ENCODE measurements at regions not wholly inside any gene's neighbourhood (a gene's known extent, or its start where the extent isn't known, plus 50 kb on each side); places are given as distances from the start of the nearest gene placed in this dataset.

- Mint-ChIP-seq H3K9me3 (peaks cover 16% of the 10 kb centered on the region), H3K4me3 (no peak overlapping the region), H3K4me1 (no peaks in the 10 kb centered on the region), H3K36me3 (ENCODE audit: low read depth) (peaks cover 3% of the 10 kb centered on the region), H3K27ac (no peak overlapping the region), H3K27me3 (no peaks in the 10 kb centered on the region)
- no peak for ATAC-seq
- no peak for DNase-seq
Measured at GRCh38 chr12:34287437-34287836, 265.1 kb downstream of the ALG10 start.

GRCh38 chr12:34287986-34288962 lies 266.0 kb downstream of the ALG10 start:
- H3K27ac Mint-ChIP-seq: no peak overlapping the region
- no peak for DNase-seq
- H3K36me3 Mint-ChIP-seq (ENCODE audit: low read depth): peaks cover 3% of the 10 kb centered on the region

GRCh38 chr12:34288963-34289345 lies 266.7 kb downstream of the ALG10 start:
- DNase-seq: no peak
- Mint-ChIP-seq H3K27ac (no peak overlapping the region), H3K4me3 (no peak overlapping the region), H3K36me3 (ENCODE audit: low read depth) (peaks cover 3% of the 10 kb centered on the region), H3K4me1 (no peaks in the 10 kb centered on the region), H3K27me3 (no peaks in the 10 kb centered on the region), H3K9me3 (peaks cover 15% of the 10 kb centered on the region)
- no peak for ATAC-seq

More at GRCh38 chr12:34287986-34288962, 266.0 kb downstream of the ALG10 start:
- Mint-ChIP-seq H3K9me3 (peaks cover 14% of the 10 kb centered on the region), H3K27me3 (no peaks in the 10 kb centered on the region), H3K4me3 (no peak overlapping the region), H3K4me1 (no peaks in the 10 kb centered on the region)
- no peak for ATAC-seq

GRCh38 chr12:34289431-34290380 lies 267.4 kb downstream of the ALG10 start:
- ATAC-seq: no peak
- no peaks in the 10 kb centered on the region for H3K4me1 Mint-ChIP-seq
- DNase-seq: no peak
- H3K4me3 Mint-ChIP-seq: no peak overlapping the region
- H3K9me3 Mint-ChIP-seq: peaks cover 9% of the 10 kb centered on the region
- no peak overlapping the region for H3K27ac Mint-ChIP-seq
- H3K27me3 Mint-ChIP-seq: no peaks in the 10 kb centered on the region
- H3K36me3 Mint-ChIP-seq (ENCODE audit: low read depth): peaks cover 3% of the 10 kb centered on the region

GRCh38 chr12:34290381-34290995 lies 268.2 kb downstream of the ALG10 start:
- no peak overlapping the region for H3K4me3 Mint-ChIP-seq
- no peaks in the 10 kb centered on the region for H3K4me1 Mint-ChIP-seq
- H3K36me3 Mint-ChIP-seq (ENCODE audit: low read depth): peaks cover 3% of the 10 kb centered on the region
- DNase-seq: no peak
- H3K27me3 Mint-ChIP-seq: no peaks in the 10 kb centered on the region
- peaks cover 9% of the 10 kb centered on the region for H3K9me3 Mint-ChIP-seq
- no peak overlapping the region for H3K27ac Mint-ChIP-seq
- no peak for ATAC-seq

- Mint-ChIP-seq H3K27ac (no peak overlapping the region), H3K4me3 (no peak overlapping the region), H3K27me3 (no peaks in the 10 kb centered on the region), H3K9me3 (peaks cover 9% of the 10 kb centered on the region), H3K36me3 (ENCODE audit: low read depth) (peaks cover 2% of the 10 kb centered on the region), H3K4me1 (no peaks in the 10 kb centered on the region)
- no peak for DNase-seq
- no peak for ATAC-seq
Measured at GRCh38 chr12:34291001-34291400, 268.7 kb downstream of the ALG10 start.

GRCh38 chr12:34291426-34291901 lies 269.2 kb downstream of the ALG10 start:
- no peak overlapping the region for H3K27ac Mint-ChIP-seq
- ATAC-seq (no peak), DNase-seq (no peak)
- no peak overlapping the region for H3K4me3 Mint-ChIP-seq
- H3K9me3 Mint-ChIP-seq: peaks cover 9% of the 10 kb centered on the region
- no peaks in the 10 kb centered on the region for H3K27me3 Mint-ChIP-seq
- H3K4me1 Mint-ChIP-seq: no peaks in the 10 kb centered on the region
- H3K36me3 Mint-ChIP-seq (ENCODE audit: low read depth): peaks cover 2% of the 10 kb centered on the region

GRCh38 chr12:34292736-34293625 lies 270.7 kb downstream of the ALG10 start:
- no peak for ATAC-seq
- no peaks in the 10 kb centered on the region for H3K36me3 Mint-ChIP-seq (ENCODE audit: low read depth)
- no peaks in the 10 kb centered on the region for H3K4me1 Mint-ChIP-seq
- no peaks in the 10 kb centered on the region for H3K27me3 Mint-ChIP-seq
- no peak overlapping the region for H3K4me3 Mint-ChIP-seq
- no peak overlapping the region for H3K27ac Mint-ChIP-seq
- no peak for DNase-seq
- peaks cover 6% of the 10 kb centered on the region for H3K9me3 Mint-ChIP-seq

GRCh38 chr12:34294137-34294536 lies 271.8 kb downstream of the ALG10 start:
- Mint-ChIP-seq H3K4me1 (no peaks in the 10 kb centered on the region), H3K27ac (no peak overlapping the region), H3K4me3 (no peak overlapping the region), H3K27me3 (no peaks in the 10 kb centered on the region), H3K9me3 (peaks cover 5% of the 10 kb centered on the region), H3K36me3 (ENCODE audit: low read depth) (no peaks in the 10 kb centered on the region)
- ATAC-seq: no peak
- DNase-seq: no peak

- Mint-ChIP-seq H3K36me3 (ENCODE audit: low read depth) (no peaks in the 10 kb centered on the region), H3K27ac (no peak overlapping the region), H3K4me3 (no peak overlapping the region), H3K27me3 (no peaks in the 10 kb centered on the region), H3K9me3 (peaks cover 5% of the 10 kb centered on the region), H3K4me1 (no peaks in the 10 kb centered on the region)
- no peak for ATAC-seq
- DNase-seq: no peak
Measured at GRCh38 chr12:34294671-34295365, 272.5 kb downstream of the ALG10 start.

GRCh38 chr12:34295366-34296142 lies 273.3 kb downstream of the ALG10 start:
- DNase-seq: no peak
- ATAC-seq: no peak
- no peaks in the 10 kb centered on the region for H3K27me3 Mint-ChIP-seq

GRCh38 chr12:34296143-34297041 lies 274.1 kb downstream of the ALG10 start:
- H3K4me3 Mint-ChIP-seq: no peak overlapping the region
- DNase-seq: no peak
- H3K27ac Mint-ChIP-seq: no peak overlapping the region
- no peak for ATAC-seq
- no peaks in the 10 kb centered on the region for H3K27me3 Mint-ChIP-seq
- H3K4me1 Mint-ChIP-seq: no peaks in the 10 kb centered on the region
- no peaks in the 10 kb centered on the region for H3K36me3 Mint-ChIP-seq (ENCODE audit: low read depth)
- peaks cover 8% of the 10 kb centered on the region for H3K9me3 Mint-ChIP-seq

More at GRCh38 chr12:34295366-34296142, 273.3 kb downstream of the ALG10 start:
- peaks cover 5% of the 10 kb centered on the region for H3K9me3 Mint-ChIP-seq
- no peak overlapping the region for H3K4me3 Mint-ChIP-seq
- H3K4me1 Mint-ChIP-seq: no peaks in the 10 kb centered on the region
- no peaks in the 10 kb centered on the region for H3K36me3 Mint-ChIP-seq (ENCODE audit: low read depth)
- H3K27ac Mint-ChIP-seq: no peak overlapping the region
